ENCODE measurements at regions not wholly inside any gene's neighbourhood (a gene's known extent, or its start where the extent isn't known, plus 50 kb on each side); places are given as distances from the start of the nearest gene placed in this dataset.

- no peak for TF ChIP-seq CTCF (IDR thresholded peaks at IDR 0.05)
- no peak for TF ChIP-seq CHD2 (IDR thresholded peaks at IDR 0.05; ENCODE audit: low read length, partially characterized antibody)
- no peak for TF ChIP-seq RAD21 (IDR thresholded peaks at IDR 0.05; ENCODE audit: low read length)
- no peak for TF ChIP-seq ELF1 (IDR thresholded peaks at IDR 0.05)
- no peak for TF ChIP-seq FOSL2 (IDR thresholded peaks at IDR 0.05; ENCODE audit: borderline replicate concordance, low read depth)
- TF ChIP-seq USF1 (IDR thresholded peaks at IDR 0.05; ENCODE audit: borderline replicate concordance, low read depth): no peak
- no peak for TF ChIP-seq JUND (IDR thresholded peaks at IDR 0.05)
Measured at GRCh38 chr1:164183854-164184635, 374.9 kb upstream of the PBX1 start (continued).

GRCh38 chr1:164186881-164187280 is 372.1 kb upstream of the PBX1 start:
- Histone ChIP-seq H3K9ac (no peak overlapping the region), H4K20me1 (ENCODE audit: insufficient read depth) (no peaks in the 10 kb centered on the region), H3K4me3 (ENCODE audit: low read depth in 2 of 2, low read length in 1 of 2) (no peak overlapping the region), H3K27me3 (ENCODE audit: insufficient read depth) (no peaks in the 10 kb centered on the region), H3F3A (replicated peaks; ENCODE audit: insufficient read depth) (no peaks in the 10 kb centered on the region), H3K27ac (ENCODE audit: low read depth in 2 of 2, low read length in 1 of 2) (no peak overlapping the region), H3K9me3 (peaks cover 5% of the 10 kb centered on the region; the same call in 1 of the 2 replicates), H2AFZ (ENCODE audit: low read depth) (no peak overlapping the region), H3K9me2 (no peaks in the 10 kb centered on the region), H3K4me1 (ENCODE audit: control insufficient read depth in 1 of 2, insufficient read depth in 2 of 2, low read depth in 1 of 2, low read length in 1 of 2) (no peaks in the 10 kb centered on the region), H3K4me2 (no peak overlapping the region), H3K79me2 (ENCODE audit: insufficient read depth) (no peaks in the 10 kb centered on the region), H3K36me3 (replicated peaks in 1 of 2; ENCODE audit: control insufficient read depth in 1 of 2, insufficient read depth in 2 of 2, low read length in 1 of 2) (no peaks in the 10 kb centered on the region)
- ChIA-PET POLR2A (no interaction called here), CTCF (no interaction called here)
- no peak for TF ChIP-seq FOXM1 (IDR thresholded peaks at IDR 0.05; ENCODE audit: low read depth)
- TF ChIP-seq SMC3 (IDR thresholded peaks at IDR 0.05; ENCODE audit: low read depth, low read length): no peak
- TF ChIP-seq, protein P1, sequence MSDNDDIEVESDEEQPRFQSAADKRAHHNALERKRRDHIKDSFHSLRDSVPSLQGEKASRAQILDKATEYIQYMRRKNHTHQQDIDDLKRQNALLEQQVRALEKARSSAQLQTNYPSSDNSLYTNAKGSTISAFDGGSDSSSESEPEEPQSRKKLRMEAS (IDR thresholded peaks at IDR 0.05; ENCODE audit: low read depth): no peak
- TF ChIP-seq SIN3A (IDR thresholded peaks at IDR 0.05; ENCODE audit: borderline replicate concordance, low read depth, low read length): no peak
- no peak for TF ChIP-seq RCOR1 (IDR thresholded peaks at IDR 0.05; ENCODE audit: low read length)
- no peak for TF ChIP-seq TCF12 (IDR thresholded peaks at IDR 0.05)
- TF ChIP-seq FOXJ3 (CRISPR knock-in tag; IDR thresholded peaks at IDR 0.05): no peak
- no peak for TF ChIP-seq JUND (IDR thresholded peaks at IDR 0.05)
- TF ChIP-seq CTCF (IDR thresholded peaks at IDR 0.05): no peak
- no peak for TF ChIP-seq NFIC (IDR thresholded peaks at IDR 0.05; ENCODE audit: borderline replicate concordance)
- DNase-seq: no peak
- 27% methylated on average over 5 of the region's 5 CpGs for WGBS (ENCODE audit: low lambda C conversion rate)

Data from SK-N-SH (cell line).